ENCODE measurements at regions not wholly inside any gene's neighbourhood (a gene's known extent, or its start where the extent isn't known, plus 50 kb on each side); places are given as distances from the start of the nearest gene placed in this dataset.

DNA sequence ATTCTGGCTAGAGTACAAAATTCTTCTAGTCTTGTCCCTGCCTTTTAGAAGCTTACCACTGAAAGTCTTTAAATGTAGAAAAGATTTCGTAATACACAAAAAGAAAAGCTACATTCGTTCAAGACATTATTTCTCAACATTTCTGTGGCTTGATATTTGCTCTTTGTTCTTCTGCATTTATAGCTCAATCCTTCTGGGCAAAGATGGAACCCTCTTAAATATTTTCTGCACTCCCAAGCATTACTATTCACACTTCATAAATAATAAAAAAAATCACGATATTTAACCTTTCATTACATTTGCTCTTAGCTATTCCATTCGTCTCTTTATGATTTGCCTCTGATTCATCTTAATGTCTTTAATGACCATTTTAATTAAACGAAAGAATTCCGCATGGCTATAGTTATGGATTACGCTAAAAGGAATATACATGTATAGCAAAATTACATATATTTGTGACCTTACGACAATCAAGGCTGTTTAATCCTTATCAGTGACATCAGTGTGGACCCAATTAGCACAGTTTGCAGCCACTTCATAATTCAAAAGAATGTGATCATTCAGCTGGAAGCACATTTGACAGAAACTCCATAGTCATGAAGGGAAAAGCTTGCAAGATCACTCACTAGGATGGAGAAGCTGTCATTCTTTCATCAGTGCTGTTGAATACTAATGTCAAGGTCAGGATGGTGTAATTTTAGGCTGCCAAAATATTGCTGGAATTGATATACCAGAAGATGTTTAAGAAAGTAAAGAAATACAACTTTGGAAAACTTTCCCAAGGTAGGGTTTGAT lies 1075.0 kb upstream of the TENM3 start:
- TF ChIP-seq, protein P1, sequence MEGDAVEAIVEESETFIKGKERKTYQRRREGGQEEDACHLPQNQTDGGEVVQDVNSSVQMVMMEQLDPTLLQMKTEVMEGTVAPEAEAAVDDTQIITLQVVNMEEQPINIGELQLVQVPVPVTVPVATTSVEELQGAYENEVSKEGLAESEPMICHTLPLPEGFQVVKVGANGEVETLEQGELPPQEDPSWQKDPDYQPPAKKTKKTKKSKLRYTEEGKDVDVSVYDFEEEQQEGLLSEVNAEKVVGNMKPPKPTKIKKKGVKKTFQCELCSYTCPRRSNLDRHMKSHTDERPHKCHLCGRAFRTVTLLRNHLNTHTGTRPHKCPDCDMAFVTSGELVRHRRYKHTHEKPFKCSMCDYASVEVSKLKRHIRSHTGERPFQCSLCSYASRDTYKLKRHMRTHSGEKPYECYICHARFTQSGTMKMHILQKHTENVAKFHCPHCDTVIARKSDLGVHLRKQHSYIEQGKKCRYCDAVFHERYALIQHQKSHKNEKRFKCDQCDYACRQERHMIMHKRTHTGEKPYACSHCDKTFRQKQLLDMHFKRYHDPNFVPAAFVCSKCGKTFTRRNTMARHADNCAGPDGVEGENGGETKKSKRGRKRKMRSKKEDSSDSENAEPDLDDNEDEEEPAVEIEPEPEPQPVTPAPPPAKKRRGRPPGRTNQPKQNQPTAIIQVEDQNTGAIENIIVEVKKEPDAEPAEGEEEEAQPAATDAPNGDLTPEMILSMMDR (IDR thresholded peaks at IDR 0.05; ENCODE audit: low read depth, low read length) = no peak
- DNase-seq = no peak
- no peaks in the 10 kb centered on the region for H3K4me1 ChIP-seq
- H3K4me3 ChIP-seq (ENCODE audit: low read depth, low read length) = no peak overlapping the region
- no peaks in the 10 kb centered on the region for H3K27me3 ChIP-seq
- H3K9me3 ChIP-seq = no peaks in the 10 kb centered on the region
- no peaks in the 10 kb centered on the region for H3K36me3 ChIP-seq

DNA sequence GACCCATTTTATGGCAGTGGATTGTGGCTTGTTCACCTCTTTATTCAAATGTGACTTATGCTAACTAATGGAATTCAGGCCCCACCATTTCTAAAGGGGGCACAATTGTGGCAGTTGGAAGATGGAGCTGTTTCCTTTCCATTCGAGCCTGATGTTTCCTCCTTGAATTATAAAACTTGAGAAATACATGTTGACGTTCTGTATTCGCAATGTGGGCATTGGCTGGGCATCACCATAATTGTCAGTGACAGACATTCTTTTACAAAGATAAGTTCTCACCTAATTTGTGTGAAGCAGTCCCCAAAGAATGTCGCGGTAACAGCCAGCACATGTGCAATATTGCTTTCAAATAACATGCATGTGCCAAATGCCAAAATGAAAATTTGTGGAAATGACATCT lies 1070.2 kb upstream of the TENM3 start:
- peaks cover 5% of the 10 kb centered on the region; the same call in 1 of the 2 replicates for H3K4me1 ChIP-seq
- no peaks in the 10 kb centered on the region for H3K36me3 ChIP-seq
- H3K9me3 ChIP-seq = no peaks in the 10 kb centered on the region; the same call in 1 of the 2 replicates
- H3K4me3 ChIP-seq (ENCODE audit: low read depth, low read length) = no peak overlapping the region
- TF ChIP-seq, protein P1 (IDR thresholded peaks at IDR 0.05; ENCODE audit: low read depth, low read length) = no peak
- no peak for DNase-seq
- H3K27me3 ChIP-seq = no peaks in the 10 kb centered on the region

DNA sequence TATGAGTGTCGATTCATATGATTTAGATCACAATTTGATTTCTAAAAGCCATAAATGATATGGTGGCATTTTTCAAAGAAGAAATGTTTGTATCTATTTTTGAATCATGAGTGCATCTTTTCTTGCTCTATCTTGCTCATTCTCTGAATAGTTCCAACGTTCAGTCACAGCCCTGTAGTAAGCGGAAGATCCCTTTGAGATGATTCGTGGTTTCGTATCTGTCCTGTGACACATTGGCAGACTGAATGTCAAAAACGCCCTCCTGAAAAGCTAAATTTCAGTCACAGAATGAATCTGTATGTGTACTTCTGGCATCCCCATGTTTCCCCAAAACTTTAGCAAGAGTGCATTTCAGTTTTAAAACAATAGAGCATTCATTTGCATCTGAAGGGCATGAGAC lies 1066.9 kb upstream of the TENM3 start:
- TF ChIP-seq, protein P1 (IDR thresholded peaks at IDR 0.05; ENCODE audit: low read depth, low read length) = no peak
- DNase-seq = no peak
- Histone ChIP-seq H3K9me3 (no peaks in the 10 kb centered on the region; the same call in 1 of the 2 replicates), H3K27me3 (no peaks in the 10 kb centered on the region), H3K4me3 (ENCODE audit: low read depth, low read length) (no peak overlapping the region), H3K36me3 (no peaks in the 10 kb centered on the region), H3K4me1 (peaks cover 5% of the 10 kb centered on the region; the same call in 1 of the 2 replicates)

DNA sequence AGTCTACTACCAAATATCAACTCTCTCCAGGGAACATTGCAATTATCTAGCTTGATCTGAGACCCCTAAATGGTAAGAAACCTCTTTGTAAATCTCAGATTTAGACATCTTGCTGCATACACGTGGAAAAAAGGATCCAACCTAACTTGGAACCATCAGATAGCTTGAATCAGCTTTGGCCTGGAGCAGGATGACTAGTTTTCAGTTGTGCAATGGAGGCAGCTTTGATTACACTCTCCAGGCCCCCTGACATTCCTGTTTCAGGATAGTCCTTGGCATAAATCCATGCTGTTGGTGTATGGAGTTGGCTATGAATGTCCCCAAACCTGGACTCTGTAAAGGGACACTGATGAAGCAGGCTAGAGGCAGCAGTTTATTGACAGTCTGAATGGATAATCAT lies 1061.9 kb upstream of the TENM3 start:
- Histone ChIP-seq H3K27me3 (no peaks in the 10 kb centered on the region), H3K36me3 (no peaks in the 10 kb centered on the region), H3K4me3 (ENCODE audit: low read depth, low read length) (no peak overlapping the region), H3K4me1 (no peaks in the 10 kb centered on the region), H3K9me3 (no peaks in the 10 kb centered on the region)
- TF ChIP-seq, protein P1 (IDR thresholded peaks at IDR 0.05; ENCODE audit: low read depth, low read length) = no peak
- DNase-seq = no peak

DNA sequence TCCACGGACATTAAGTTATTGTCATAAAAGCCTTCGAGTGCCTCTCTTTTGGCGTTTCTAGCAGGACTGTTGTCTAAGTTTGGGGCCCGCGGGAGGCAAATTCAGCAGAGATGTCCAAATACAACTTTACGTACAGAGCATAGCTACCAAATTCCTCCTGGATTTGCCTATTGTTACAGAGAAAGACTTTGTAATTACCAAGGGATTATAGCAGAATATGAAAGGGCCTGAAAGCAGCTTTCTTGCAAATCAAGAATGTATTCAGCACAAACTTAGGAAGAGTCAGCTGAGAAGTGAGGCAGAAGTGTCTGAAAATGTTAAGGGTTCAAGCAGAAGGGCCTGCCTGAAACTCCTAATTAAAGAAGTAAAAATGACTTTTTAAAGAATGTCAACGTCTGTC lies 1053.5 kb upstream of the TENM3 start:
- H3K4me3 ChIP-seq (ENCODE audit: low read depth, low read length) = no peak overlapping the region
- DNase-seq = no peak
- H3K9me3 ChIP-seq = no peaks in the 10 kb centered on the region
- H3K27me3 ChIP-seq = no peaks in the 10 kb centered on the region
- TF ChIP-seq, protein P1 (IDR thresholded peaks at IDR 0.05; ENCODE audit: low read depth, low read length) = no peak
- H3K36me3 ChIP-seq = no peaks in the 10 kb centered on the region
- no peaks in the 10 kb centered on the region for H3K4me1 ChIP-seq
